Activated T-helper 17 cell treated with anti-CD3 and anti-CD28 coated beads, Interleukin-2, amount 50 U/mL, for 72 hours (primary cell): ENCODE measurements at regions not wholly inside any gene's neighbourhood (a gene's known extent, or its start where the extent isn't known, plus 50 kb on each side); places are given as distances from the start of the nearest gene placed in this dataset.
"Not testable (repeated sequence)": the region's sequence is repeated elsewhere in the genome, so short reads cannot be mapped to it uniquely, and the experiment has no call there.

Source experiments
- ATAC-seq: fragments of 150-1000 bp; cut with Tn5 transposase; replicated peaks from 2 replicates; pipeline ENCODE4 v1.10.0; 2021; ENCODE audit warnings: mild to moderate bottlenecking, moderate library complexity
- H3K27ac Mint-ChIP-seq: one replicate; pipeline ENCODE4 v1.8.0; 2022; ENCODE audit warnings: mixed read lengths
- H3K27me3 Mint-ChIP-seq: one replicate; pipeline ENCODE4 v1.8.0; 2022; ENCODE audit warnings: mixed read lengths
- H3K36me3 Mint-ChIP-seq: one replicate; pipeline ENCODE4 v1.8.0; 2022; ENCODE audit warnings: low read depth, mild to moderate bottlenecking, mixed read lengths
- H3K4me1 Mint-ChIP-seq: one replicate; pipeline ENCODE4 v1.8.0; 2022; ENCODE audit warnings: mixed read lengths
- H3K4me3 Mint-ChIP-seq: one replicate; pipeline ENCODE4 v1.8.0; 2022; ENCODE audit warnings: mild to moderate bottlenecking, mixed read lengths
- H3K9me3 Mint-ChIP-seq: one replicate; pipeline ENCODE4 v1.8.0; 2022; ENCODE audit warnings: mixed read lengths

- H3K4me3 Mint-ChIP-seq, H3K27ac Mint-ChIP-seq, H3K27me3 Mint-ChIP-seq: not testable (repeated sequence)
Observed at GRCh38 chr21:10325546-10325945, 195.8 kb upstream of the TPTE start.

GRCh38 chr21:10326146-10326545 lies 195.2 kb upstream of the TPTE start:
- peak; percentile 61 for ATAC-seq
- not testable (repeated sequence) for H3K36me3 Mint-ChIP-seq, H3K27ac Mint-ChIP-seq, H3K4me3 Mint-ChIP-seq, H3K4me1 Mint-ChIP-seq, H3K27me3 Mint-ChIP-seq
- H3K9me3 Mint-ChIP-seq = peaks cover 39% of the 10 kb centered on the region

More at GRCh38 chr21:10325546-10325945, 195.8 kb upstream of the TPTE start:
- H3K9me3 Mint-ChIP-seq = peaks cover 33% of the 10 kb centered on the region
- H3K36me3 Mint-ChIP-seq, H3K4me1 Mint-ChIP-seq: not testable (repeated sequence)
- peak; percentile 79 for ATAC-seq

GRCh38 chr21:10328646-10329045 lies 192.7 kb upstream of the TPTE start:
- not testable (repeated sequence) for H3K27ac Mint-ChIP-seq, ATAC-seq, H3K36me3 Mint-ChIP-seq, H3K4me1 Mint-ChIP-seq, H3K27me3 Mint-ChIP-seq, H3K4me3 Mint-ChIP-seq
- peaks cover 48% of the 10 kb centered on the region for H3K9me3 Mint-ChIP-seq

GRCh38 chr21:10330641-10331119 lies 190.7 kb upstream of the TPTE start:
- not testable (repeated sequence) for H3K36me3 Mint-ChIP-seq

GRCh38 chr21:10331134-10331533 lies 190.2 kb upstream of the TPTE start:
- not testable (repeated sequence) for H3K4me1 Mint-ChIP-seq, H3K27ac Mint-ChIP-seq, H3K36me3 Mint-ChIP-seq, H3K27me3 Mint-ChIP-seq, H3K4me3 Mint-ChIP-seq
- H3K9me3 Mint-ChIP-seq = peaks cover 47% of the 10 kb centered on the region
- peak; percentile 9 for ATAC-seq

More at GRCh38 chr21:10330641-10331119, 190.7 kb upstream of the TPTE start:
- not testable (repeated sequence) for H3K4me1 Mint-ChIP-seq, H3K27ac Mint-ChIP-seq, H3K27me3 Mint-ChIP-seq, H3K4me3 Mint-ChIP-seq
- peaks cover 45% of the 10 kb centered on the region for H3K9me3 Mint-ChIP-seq
- peak; percentile 18 for ATAC-seq

GRCh38 chr21:10332935-10333334 lies 188.4 kb upstream of the TPTE start:
- not testable (repeated sequence) for H3K27ac Mint-ChIP-seq, H3K4me1 Mint-ChIP-seq, H3K27me3 Mint-ChIP-seq, H3K4me3 Mint-ChIP-seq, H3K36me3 Mint-ChIP-seq
- peaks cover 49% of the 10 kb centered on the region for H3K9me3 Mint-ChIP-seq
- ATAC-seq = peak; percentile 25

- not testable (repeated sequence) for H3K4me3 Mint-ChIP-seq, H3K27ac Mint-ChIP-seq, H3K36me3 Mint-ChIP-seq, H3K4me1 Mint-ChIP-seq, H3K27me3 Mint-ChIP-seq, ATAC-seq
- peaks cover 49% of the 10 kb centered on the region for H3K9me3 Mint-ChIP-seq
Observed at GRCh38 chr21:10334391-10334790, 187.0 kb upstream of the TPTE start.

- not testable (repeated sequence) for H3K27me3 Mint-ChIP-seq
- ATAC-seq = peak; percentile 50
Observed at GRCh38 chr21:10342261-10342956, 179.0 kb upstream of the TPTE start.

GRCh38 chr21:10343146-10343935 lies 178.0 kb upstream of the TPTE start:
- H3K27ac Mint-ChIP-seq, H3K4me1 Mint-ChIP-seq, ATAC-seq, H3K4me3 Mint-ChIP-seq, H3K36me3 Mint-ChIP-seq, H3K27me3 Mint-ChIP-seq: not testable (repeated sequence)
- peaks cover 32% of the 10 kb centered on the region for H3K9me3 Mint-ChIP-seq

More at GRCh38 chr21:10342261-10342956, 179.0 kb upstream of the TPTE start:
- H3K4me3 Mint-ChIP-seq, H3K4me1 Mint-ChIP-seq, H3K36me3 Mint-ChIP-seq, H3K27ac Mint-ChIP-seq: not testable (repeated sequence)
- H3K9me3 Mint-ChIP-seq = peaks cover 38% of the 10 kb centered on the region

- H3K27me3 Mint-ChIP-seq, ATAC-seq, H3K27ac Mint-ChIP-seq, H3K4me1 Mint-ChIP-seq, H3K4me3 Mint-ChIP-seq, H3K36me3 Mint-ChIP-seq: not testable (repeated sequence)
- H3K9me3 Mint-ChIP-seq = peaks cover 31% of the 10 kb centered on the region
Observed at GRCh38 chr21:10344266-10344665, 177.1 kb upstream of the TPTE start.

- not testable (repeated sequence) for H3K27me3 Mint-ChIP-seq, H3K27ac Mint-ChIP-seq, H3K4me1 Mint-ChIP-seq, ATAC-seq, H3K36me3 Mint-ChIP-seq, H3K4me3 Mint-ChIP-seq
- peaks cover 27% of the 10 kb centered on the region for H3K9me3 Mint-ChIP-seq
Observed at GRCh38 chr21:10345178-10345612, 176.2 kb upstream of the TPTE start.

GRCh38 chr21:10346249-10346648 lies 175.1 kb upstream of the TPTE start:
- not testable (repeated sequence) for H3K27ac Mint-ChIP-seq, H3K4me1 Mint-ChIP-seq, ATAC-seq, H3K4me3 Mint-ChIP-seq, H3K27me3 Mint-ChIP-seq, H3K36me3 Mint-ChIP-seq
- H3K9me3 Mint-ChIP-seq = peaks cover 24% of the 10 kb centered on the region

- peaks cover 24% of the 10 kb centered on the region for H3K9me3 Mint-ChIP-seq
- not testable (repeated sequence) for H3K36me3 Mint-ChIP-seq, H3K27me3 Mint-ChIP-seq, H3K27ac Mint-ChIP-seq, ATAC-seq, H3K4me3 Mint-ChIP-seq, H3K4me1 Mint-ChIP-seq
Observed at GRCh38 chr21:10346933-10347615, 174.3 kb upstream of the TPTE start.

GRCh38 chr21:10347675-10348074 lies 173.7 kb upstream of the TPTE start:
- H3K4me1 Mint-ChIP-seq, H3K27me3 Mint-ChIP-seq, H3K27ac Mint-ChIP-seq, H3K36me3 Mint-ChIP-seq, H3K4me3 Mint-ChIP-seq, ATAC-seq: not testable (repeated sequence)
- H3K9me3 Mint-ChIP-seq = peaks cover 29% of the 10 kb centered on the region

- H3K36me3 Mint-ChIP-seq, H3K27ac Mint-ChIP-seq, H3K4me3 Mint-ChIP-seq, H3K27me3 Mint-ChIP-seq, H3K4me1 Mint-ChIP-seq, ATAC-seq: not testable (repeated sequence)
- peaks cover 33% of the 10 kb centered on the region for H3K9me3 Mint-ChIP-seq
Observed at GRCh38 chr21:10348150-10348549, 173.2 kb upstream of the TPTE start.
